Activated CD8-positive, alpha-beta memory T cell treated with anti-CD3 and anti-CD28 coated beads for 24 hours (primary cell): ENCODE measurements at regions not wholly inside any gene's neighbourhood (a gene's known extent, or its start where the extent isn't known, plus 50 kb on each side); places are given as distances from the start of the nearest gene placed in this dataset.
"Not testable (repeated sequence)": the region's sequence is repeated elsewhere in the genome, so short reads cannot be mapped to it uniquely, and the experiment has no call there.

Source experiments
- DNase-seq: peaks from one replicate; pipeline ENCODE4 v3.0.0-alpha.2; 2020

- no peak for DNase-seq
These were observed 571.3 kb downstream of the GABRG2 start for GRCh38 chr5:162638849-162639248.

- no peak for DNase-seq
These were observed 573.7 kb downstream of the GABRG2 start for GRCh38 chr5:162641142-162641813.

DNA sequence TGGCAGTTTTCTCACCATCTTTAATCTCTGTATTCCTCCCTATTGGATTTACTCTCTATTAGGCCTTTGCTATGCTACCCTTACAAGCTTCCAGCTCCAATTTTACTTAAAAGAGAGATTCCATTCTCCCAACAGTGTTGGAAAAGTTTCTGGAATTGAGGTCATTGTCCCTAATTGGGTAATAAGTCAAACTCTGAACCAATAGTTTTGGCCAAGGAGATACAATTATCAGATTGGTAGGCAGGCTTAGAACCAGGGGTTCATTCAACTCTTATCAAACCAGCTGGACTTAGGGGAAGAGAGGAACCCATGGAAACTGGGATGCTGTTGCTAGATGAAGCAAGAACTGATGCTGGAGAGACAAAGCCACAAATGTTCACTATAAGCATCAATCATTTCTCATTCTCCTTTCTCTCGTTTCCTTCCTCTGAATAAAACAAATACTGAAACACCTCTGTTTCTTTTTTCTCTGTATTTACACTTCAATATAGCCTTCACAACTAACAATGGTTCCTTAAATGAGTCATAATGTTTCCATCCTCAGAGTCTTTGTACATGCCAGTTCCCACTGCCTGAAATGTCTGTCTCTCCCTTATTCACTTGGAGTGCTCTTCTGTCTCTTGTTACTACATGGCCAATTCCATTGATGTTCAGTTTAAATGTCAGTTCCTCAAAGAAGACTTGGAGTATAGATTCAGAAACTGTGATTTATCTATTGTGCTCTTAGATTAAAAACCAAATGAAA lies 587.3 kb downstream of the GABRG2 start:
- no peak for DNase-seq

GRCh38 chr5:162657076-162657475 lies 589.5 kb downstream of the GABRG2 start:
- no peak for DNase-seq

DNA sequence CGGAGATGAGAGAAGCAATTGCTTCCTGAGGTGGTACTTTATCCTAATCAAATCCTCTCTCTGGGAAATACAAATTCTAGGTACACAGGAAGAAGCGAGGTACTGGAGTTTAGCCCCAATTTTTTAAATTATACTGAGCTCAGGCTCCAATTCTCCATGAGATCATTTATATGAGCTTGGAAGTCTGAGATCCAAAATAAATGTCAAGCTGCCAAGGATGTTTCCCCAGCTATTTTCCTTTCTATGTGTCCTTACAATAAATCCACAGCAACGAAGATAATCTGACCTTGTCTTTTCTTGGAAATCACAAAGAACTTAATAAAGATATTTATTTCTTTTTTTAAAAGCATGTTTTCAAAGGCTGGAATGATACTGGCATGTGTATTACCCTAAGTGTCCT lies 597.3 kb downstream of the GABRG2 start:
- DNase-seq: no peak

DNA sequence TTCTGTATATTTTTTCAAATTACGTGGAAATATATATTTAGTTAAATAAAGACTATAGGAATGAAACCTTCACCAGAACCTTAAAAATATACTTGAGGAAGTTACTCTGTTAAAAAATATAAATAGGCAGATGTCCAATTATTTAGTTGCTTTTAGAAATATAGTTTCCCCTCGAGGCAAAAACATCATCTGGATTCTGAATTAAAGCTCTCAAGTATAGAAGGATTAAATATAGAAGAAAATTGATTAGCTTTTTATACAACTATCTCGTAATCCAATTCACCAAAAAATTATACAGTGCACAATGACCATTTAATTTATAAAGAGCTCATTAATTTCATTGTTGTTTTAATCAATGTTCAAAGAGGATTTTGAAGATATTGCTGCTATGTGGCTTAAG lies 601.4 kb downstream of the GABRG2 start:
- no peak for DNase-seq

DNA sequence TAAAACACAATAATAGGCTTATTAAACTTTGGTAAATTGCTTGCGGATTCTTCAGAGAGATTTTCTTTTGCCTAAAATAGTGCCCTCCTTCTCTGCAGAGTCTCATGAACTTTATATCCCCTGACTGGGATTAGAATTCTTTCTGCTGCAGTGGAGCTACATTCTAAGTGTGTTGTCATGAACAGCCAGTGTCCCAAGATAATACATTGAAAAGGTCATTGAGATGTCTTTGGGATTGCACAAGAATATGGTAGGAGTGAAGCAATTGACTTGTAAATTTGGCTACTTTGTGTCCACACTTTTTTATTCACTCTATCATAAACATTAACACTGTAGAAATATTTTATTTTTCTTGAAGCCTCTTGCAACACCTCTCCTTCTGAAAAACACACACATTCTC lies 604.5 kb downstream of the GABRG2 start:
- DNase-seq: no peak

- no peak for DNase-seq
These were observed 615.7 kb downstream of the GABRG2 start for GRCh38 chr5:162683284-162683683.

DNA sequence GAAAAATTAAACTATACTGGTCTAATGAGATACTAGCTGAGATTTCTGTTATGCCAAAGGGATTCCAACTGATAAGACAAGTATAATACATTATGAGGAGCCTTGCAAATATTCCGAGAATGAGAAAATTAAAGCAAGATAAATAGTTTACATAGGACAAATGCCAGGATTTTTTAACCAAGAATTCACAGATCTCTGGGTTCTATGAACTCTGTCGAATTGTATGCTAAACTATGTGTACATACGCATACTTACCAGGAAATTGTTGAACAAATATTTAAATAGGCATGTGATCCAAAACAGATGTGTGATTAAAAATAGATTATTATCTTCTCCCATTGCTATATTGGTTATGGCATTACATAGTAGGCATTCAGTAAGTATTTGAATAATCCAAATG lies 616.6 kb downstream of the GABRG2 start:
- no peak for DNase-seq

GRCh38 chr5:162685302-162685701 lies 617.7 kb downstream of the GABRG2 start:
- DNase-seq: no peak

- DNase-seq: not testable (repeated sequence)
These were observed 628.7 kb downstream of the GABRG2 start for GRCh38 chr5:162696272-162696671.

DNA sequence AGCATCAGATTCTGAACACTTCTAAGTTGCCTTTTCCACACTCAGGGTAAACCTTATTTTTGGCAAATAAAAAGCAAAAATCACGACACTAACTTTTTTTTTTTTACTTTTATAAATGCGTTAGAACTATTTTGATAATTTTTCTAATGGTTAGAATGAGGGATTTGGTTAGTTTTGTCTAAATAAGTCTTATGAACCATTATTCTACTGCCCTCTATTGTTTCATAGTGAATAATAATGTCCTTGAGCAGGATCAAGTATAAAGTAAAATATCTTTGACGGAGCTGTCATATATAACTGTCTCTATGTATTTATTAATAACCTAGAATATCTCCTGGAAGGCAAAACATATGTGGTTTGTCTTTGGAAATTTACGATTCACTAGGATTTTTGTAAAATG lies 631.8 kb downstream of the GABRG2 start:
- DNase-seq: no peak

- no peak for DNase-seq
These were observed 636.3 kb downstream of the GABRG2 start for GRCh38 chr5:162703914-162704313.

- DNase-seq: no peak
These were observed 643.7 kb downstream of the GABRG2 start for GRCh38 chr5:162711244-162711643.

- DNase-seq: no peak
These were observed 652.1 kb downstream of the GABRG2 start for GRCh38 chr5:162719720-162720119.

DNA sequence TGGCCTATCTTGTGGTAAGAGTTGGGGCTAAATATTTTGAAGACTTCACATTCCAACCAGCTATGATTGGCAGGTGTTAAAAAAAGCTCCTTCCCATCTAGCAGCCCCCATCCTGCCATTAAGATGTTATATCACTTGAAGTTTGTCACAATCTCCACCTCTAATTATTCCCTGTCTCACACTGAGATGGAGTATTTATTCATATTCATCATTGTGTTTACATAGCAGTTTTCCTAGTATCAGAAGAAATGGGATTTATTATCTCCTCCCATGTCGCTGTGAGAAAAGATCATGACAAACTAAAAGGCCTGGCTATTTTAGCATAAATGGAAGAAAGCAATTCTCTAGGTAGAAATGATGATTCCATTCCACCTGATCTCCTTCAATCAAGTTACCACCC lies 653.6 kb downstream of the GABRG2 start:
- no peak for DNase-seq

DNA sequence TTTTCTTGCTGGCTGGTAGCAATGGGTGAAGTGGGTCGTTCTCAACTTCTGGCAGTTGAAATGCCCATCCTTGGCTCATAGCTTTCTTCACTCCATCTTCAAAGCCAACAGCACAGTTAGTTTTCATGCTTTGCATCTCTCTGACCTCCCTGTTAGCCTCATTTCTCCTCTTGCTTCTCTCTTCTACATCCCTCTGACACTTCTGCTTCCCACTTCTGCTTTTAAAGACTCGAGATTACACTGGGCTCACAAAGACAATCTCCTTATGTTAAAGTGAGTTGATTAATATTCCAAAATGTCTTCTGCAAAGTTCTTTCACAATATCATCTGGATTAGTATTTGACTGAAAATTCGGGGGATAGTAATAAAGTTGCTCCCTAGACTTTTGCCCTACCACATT lies 684.8 kb upstream of the CCNG1 start:
- no peak for DNase-seq

- DNase-seq: no peak
These were observed 675.3 kb upstream of the CCNG1 start for GRCh38 chr5:162762119-162762518.

- DNase-seq: no peak
These were observed 668.4 kb upstream of the CCNG1 start for GRCh38 chr5:162769019-162769418.

DNA sequence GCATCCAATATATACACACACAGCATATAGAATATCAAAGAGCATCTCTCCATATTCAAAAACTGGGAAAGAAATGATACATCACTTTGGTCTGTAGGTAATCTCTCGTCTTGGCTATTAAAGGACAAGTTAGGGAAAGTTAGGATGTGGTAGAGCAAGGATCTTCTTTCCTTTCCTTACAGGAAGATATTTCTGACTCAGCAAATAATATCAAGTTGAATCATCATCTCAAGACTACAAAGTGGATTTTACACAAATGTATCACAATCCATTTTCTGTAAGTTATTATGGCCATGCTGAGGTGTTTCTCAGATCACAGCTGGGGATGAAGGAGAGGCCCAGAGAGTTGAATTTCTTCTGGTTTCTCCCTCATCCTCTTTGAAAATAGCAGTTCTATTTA lies 651.7 kb upstream of the CCNG1 start:
- no peak for DNase-seq

GRCh38 chr5:162786234-162786633 lies 651.2 kb upstream of the CCNG1 start:
- no peak for DNase-seq

DNA sequence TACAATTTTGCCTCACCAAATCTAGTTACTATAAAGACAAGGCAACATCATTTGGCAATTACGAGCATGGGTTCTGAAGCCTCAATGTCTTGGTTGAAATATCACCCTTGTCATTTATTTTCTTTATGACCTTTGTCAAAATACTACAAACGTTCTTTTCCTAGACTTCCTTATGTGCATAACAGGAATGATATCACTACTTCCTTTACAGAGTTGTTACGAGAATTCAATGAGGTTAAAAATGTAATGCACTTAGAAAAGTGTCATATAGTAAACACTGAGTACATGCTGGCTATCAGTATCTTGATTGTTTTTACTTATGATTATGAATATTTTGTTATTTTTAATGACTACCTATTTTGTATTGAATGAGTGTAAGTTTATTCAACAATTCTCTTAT lies 640.9 kb upstream of the CCNG1 start:
- DNase-seq: no peak

DNA sequence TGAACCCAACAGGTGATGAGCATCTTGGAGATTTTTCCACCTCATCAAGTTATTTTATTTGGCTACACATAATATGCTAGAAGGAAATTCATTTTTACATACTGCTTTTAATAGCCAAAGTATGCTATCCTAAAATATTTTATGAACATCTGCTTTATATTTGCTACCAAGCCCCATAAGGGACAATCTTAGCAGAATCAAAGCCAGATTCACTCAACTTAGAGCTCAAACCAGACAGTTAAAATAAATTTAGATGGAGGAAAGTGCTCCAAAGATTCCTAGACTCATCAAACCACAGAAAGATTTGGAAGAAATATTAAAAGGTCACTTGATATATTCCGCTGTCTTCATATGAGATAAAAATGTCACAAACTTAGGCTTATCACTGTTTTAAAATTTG lies 637.1 kb upstream of the CCNG1 start:
- no peak for DNase-seq

DNA sequence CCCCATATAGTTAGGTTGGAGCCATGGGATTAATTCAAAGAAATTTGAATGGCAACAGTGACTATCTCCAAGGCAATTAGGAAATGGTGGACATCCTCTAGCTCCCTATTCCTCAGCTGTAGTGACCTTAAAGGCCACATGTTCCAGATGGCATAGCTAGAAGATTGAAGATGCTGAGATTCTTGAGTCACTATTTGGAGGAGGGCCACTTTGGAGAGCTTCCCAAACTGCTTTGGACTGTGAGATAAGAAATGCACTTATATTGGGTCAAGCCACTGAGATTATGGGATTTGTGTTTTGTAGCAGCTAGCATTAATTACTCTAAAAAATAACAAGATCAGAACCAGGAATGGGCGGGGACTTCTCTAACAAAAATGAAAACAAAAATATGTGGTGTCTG lies 636.2 kb upstream of the CCNG1 start:
- no peak for DNase-seq

DNA sequence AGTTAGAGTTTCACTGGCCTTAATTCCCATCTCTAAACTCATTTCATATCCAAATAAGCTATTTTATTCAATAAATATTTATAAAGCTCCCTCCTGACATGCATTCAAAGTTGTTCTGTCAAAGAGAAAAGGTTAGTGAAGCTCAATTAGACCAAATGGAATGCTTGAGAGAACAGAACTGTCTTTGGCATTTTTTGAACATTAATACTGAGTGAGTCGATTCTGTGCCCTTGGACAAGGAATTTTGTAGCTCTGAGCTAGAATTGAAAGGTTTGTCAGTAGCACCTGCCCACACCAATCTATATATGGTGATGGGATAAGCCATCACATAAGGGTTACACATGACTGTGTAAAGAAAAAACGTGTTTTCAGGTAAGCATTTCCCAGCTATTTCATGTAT lies 631.2 kb upstream of the CCNG1 start:
- no peak for DNase-seq
